BJ (cell line): ENCODE measurements at regions not wholly inside any gene's neighbourhood (a gene's known extent, or its start where the extent isn't known, plus 50 kb on each side); places are given as distances from the start of the nearest gene placed in this dataset. TPM values are rescaled to one million over a fixed set of nuclear protein-coding genes. Genes with fewer than 3 reads are reported as not detected.

Source experiments
- small RNA-seq: library from RNA; depleted of rRNA; stranded (forward); fragments of <200 nt; gene quantifications from one replicate; pipeline ENCODE3, GENCODE V24; 2012; ENCODE audit warnings: low replicate concordance, low read depth; ENCODE audit not compliant: insufficient read length

Small RNA genes lying in the stretch of these regions (small RNA-seq; reads per million reads assigned to genes)
- not detected for gene RNA5SP286
